HCT116 (cell line): ENCODE measurements at regions not wholly inside any gene's neighbourhood (a gene's known extent, or its start where the extent isn't known, plus 50 kb on each side); places are given as distances from the start of the nearest gene placed in this dataset.

ENCODE experiments used
- ATAC-seq: fragments of 200-7000 bp; cut with Tn5 transposase; 2 replicates; pipeline ENCODE4 v1.9.1; 2020; ENCODE audit warnings: mild to moderate bottlenecking, moderate library complexity
- BruUV-seq: library from RNA; stranded (reverse); fragments of 400-500 nt; replicated peaks from 2 replicates; lab custom pipeline; 2021; lab: Mats Ljungman, UMichigan
- CTCF ChIA-PET: fragments of 300-600 bp; sonication (Branson Sonifier 250); formaldehyde crosslinking; loops from one replicate; lab custom pipeline; 2021; ENCODE audit warnings: antibody characterized with exemption; lab: Charles Lee
- POLR2A ChIA-PET: fragments of 300-600, 350-600 bp; sonication (Branson Sonifier 250); formaldehyde crosslinking; loops from one replicate; lab custom pipeline; 2021; ENCODE audit warnings: antibody characterized with exemption; lab: Charles Lee
- RAD21 ChIA-PET, 2 experiments: fragments of 300-600 bp; sonication (Branson Sonifier 250); formaldehyde crosslinking; loops; one replicate each; lab custom pipeline; 2023; ENCODE audit warnings: low total read pairs in 2 of 2; ENCODE audit not compliant: uncharacterized antibody in 2 of 2, unreplicated experiment in 2 of 2, low non-redundant PET in 1 of 2; lab: Charles Lee
- DNase-seq: peaks from one replicate; pipeline ENCODE4 v3.0.0-alpha.2; 2010; ENCODE audit warnings: low read depth, low spot score
- H2AFZ ChIP-seq: fragments of 200-600 bp; shearing (Covaris generic), sonication (generic); 2 replicates; pipeline ENCODE4 v1.6.1; 2017; ENCODE audit warnings: low read depth, mixed run types, mixed read lengths, antibody characterized with exemption, low read length; ENCODE audit not compliant: poor library complexity, severe bottlenecking
- H3K27ac ChIP-seq: 2 replicates; pipeline ENCODE4 v1.5.1; 2012; ENCODE audit warnings: low read depth, low read length
- H3K27me3 ChIP-seq: fragments of 200-600 bp; sonication (generic); 2 replicates; pipeline ENCODE4 v1.6.1; 2016; ENCODE audit warnings: mixed run types, low read length, mixed read lengths; ENCODE audit not compliant: insufficient read depth
- H3K36me3 ChIP-seq, 2 experiments: fragments of 200-500 bp in 1 of 2; fragments of 200-600 bp in 1 of 2; sonication (Bioruptor generic) in 1 of 2; sonication (generic) in 1 of 2; 2 replicates each; pipeline versions ENCODE4 v1.5.1 to v1.6.1; 2014 to 2016; ENCODE audit warnings: low read length in 2 of 2, inconsistent platforms in 1 of 2, mixed read lengths in 1 of 2, mixed run types in 1 of 2; ENCODE audit not compliant: insufficient read depth in 2 of 2, control insufficient read depth in 1 of 2
- H3K4me1 ChIP-seq, 2 experiments: fragments of 200-600 bp in 1 of 2; sonication (generic) in 1 of 2; 2 replicates each; pipeline versions ENCODE4 v1.5.1 to v1.6.1; 2012 to 2017; ENCODE audit warnings: low read length in 2 of 2, inconsistent platforms in 1 of 2, mild to moderate bottlenecking in 1 of 2, mixed read lengths in 1 of 2, mixed run types in 1 of 2, moderate library complexity in 1 of 2; ENCODE audit not compliant: insufficient read depth in 2 of 2, control insufficient read depth in 1 of 2
- H3K4me2 ChIP-seq: fragments of 200-600 bp; sonication (generic); 2 replicates; pipeline ENCODE4 v1.6.1; 2017; ENCODE audit warnings: mixed run types, low read length, mixed read lengths
- H3K4me3 ChIP-seq, 2 experiments: fragments of 200-600 bp in 1 of 2; sonication (generic) in 1 of 2; replicated peaks in 1 of 2; 2 replicates each; pipeline ENCODE4 v1.5.1; 2011 to 2016; ENCODE audit warnings: low read length in 2 of 2, control low read depth in 1 of 2, low read depth in 1 of 2, mild to moderate bottlenecking in 1 of 2, mixed read lengths in 1 of 2, mixed run types in 1 of 2
- H3K79me2 ChIP-seq: fragments of 200-600 bp; sonication (generic); 2 replicates; pipeline ENCODE4 v1.6.1; 2017; ENCODE audit warnings: mild to moderate bottlenecking, mixed run types, low read length, moderate library complexity, mixed read lengths; ENCODE audit not compliant: insufficient read depth
- H3K9ac ChIP-seq: fragments of 200-600 bp; sonication (generic); 2 replicates; pipeline ENCODE4 v1.6.1; 2016; ENCODE audit warnings: low read length, mixed read lengths
- H3K9me2 ChIP-seq: fragments of 200-600 bp; sonication (generic), shearing (Covaris generic); 2 replicates; pipeline ENCODE4 v1.6.1; 2017; ENCODE audit warnings: mixed run types, mild to moderate bottlenecking, moderate library complexity; ENCODE audit not compliant: insufficient read depth
- H3K9me3 ChIP-seq, 2 experiments: fragments of 200-500 bp in 1 of 2; fragments of 200-600 bp in 1 of 2; sonication (Bioruptor generic) in 1 of 2; sonication (generic) in 1 of 2; 2 replicates each; pipeline ENCODE4 v1.6.1; 2014 to 2017; ENCODE audit warnings: low read length in 2 of 2, mixed read lengths in 2 of 2, inconsistent platforms in 1 of 2, low read depth in 1 of 2, mild to moderate bottlenecking in 1 of 2, mixed run types in 1 of 2, moderate library complexity in 1 of 2; ENCODE audit not compliant: control insufficient read depth in 1 of 2, insufficient read depth in 1 of 2
- H4K20me1 ChIP-seq: fragments of 200-600 bp; sonication (generic), shearing (Covaris generic); 2 replicates; pipeline ENCODE4 v1.6.1; 2017; ENCODE audit warnings: mixed run types, mild to moderate bottlenecking, moderate library complexity; ENCODE audit not compliant: insufficient read depth
- POLR2A ChIP-seq: IDR thresholded peaks from 2 replicates; pipeline ENCODE4 v1.7.0; 2011; ENCODE audit warnings: borderline replicate concordance; ENCODE audit not compliant: insufficient read depth, insufficient read length; ENCODE audit errors: extremely low read depth
- SP1 ChIP-seq: IDR thresholded peaks from 2 replicates; pipeline ENCODE4 v1.6.1; 2012; ENCODE audit warnings: low read depth
- intact Hi-C: fragments of 100-400 bp; cut with micrococcal nuclease; formaldehyde crosslinking; loops from 2 replicates; pipeline ENCODE4 v1.10.0; 2022
- TF ChIP-seq, protein P1 (sequence below), 3 experiments: fragments of 200-600 bp in 1 of 3; sonication (generic) in 1 of 3; IDR thresholded peaks in 2 of 3; conservative IDR thresholded peaks in 1 of 3; 2 replicates each; pipeline ENCODE4 v1.5.1; 2012 to 2017; ENCODE audit warnings: low read depth in 2 of 3, low read length in 2 of 3, antibody characterized with exemption in 1 of 3, borderline replicate concordance in 1 of 3, control low read depth in 1 of 3, mild to moderate bottlenecking in 1 of 3, mixed read lengths in 1 of 3, mixed run types in 1 of 3, moderate library complexity in 1 of 3; ENCODE audit not compliant: insufficient read depth in 1 of 3
- TF ChIP-seq, protein P2 (sequence below): IDR thresholded peaks from 2 replicates; pipeline ENCODE4 v1.6.1; 2012; ENCODE audit warnings: low read depth

DNA sequence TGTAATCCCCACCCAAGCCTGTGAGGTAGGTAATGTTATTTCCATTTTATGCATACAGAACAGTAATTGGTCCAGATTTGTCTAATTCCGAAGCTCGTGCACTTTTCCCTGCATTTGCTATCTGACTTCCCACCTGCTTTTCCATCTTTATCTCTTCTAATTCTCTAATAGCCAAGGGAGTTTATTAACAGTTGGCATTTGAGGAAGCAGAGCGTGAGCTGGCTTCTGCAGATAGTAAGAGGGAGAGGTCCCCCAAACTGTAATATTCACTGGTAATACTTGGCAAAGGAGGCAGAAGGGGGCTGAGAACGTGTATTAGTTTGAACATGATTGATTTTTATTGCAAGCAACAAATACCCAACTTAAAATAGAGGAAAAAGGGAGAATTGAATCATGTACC lies 110.8 kb upstream of the SPON1 start (continued):
- TF ChIP-seq, protein P1, sequence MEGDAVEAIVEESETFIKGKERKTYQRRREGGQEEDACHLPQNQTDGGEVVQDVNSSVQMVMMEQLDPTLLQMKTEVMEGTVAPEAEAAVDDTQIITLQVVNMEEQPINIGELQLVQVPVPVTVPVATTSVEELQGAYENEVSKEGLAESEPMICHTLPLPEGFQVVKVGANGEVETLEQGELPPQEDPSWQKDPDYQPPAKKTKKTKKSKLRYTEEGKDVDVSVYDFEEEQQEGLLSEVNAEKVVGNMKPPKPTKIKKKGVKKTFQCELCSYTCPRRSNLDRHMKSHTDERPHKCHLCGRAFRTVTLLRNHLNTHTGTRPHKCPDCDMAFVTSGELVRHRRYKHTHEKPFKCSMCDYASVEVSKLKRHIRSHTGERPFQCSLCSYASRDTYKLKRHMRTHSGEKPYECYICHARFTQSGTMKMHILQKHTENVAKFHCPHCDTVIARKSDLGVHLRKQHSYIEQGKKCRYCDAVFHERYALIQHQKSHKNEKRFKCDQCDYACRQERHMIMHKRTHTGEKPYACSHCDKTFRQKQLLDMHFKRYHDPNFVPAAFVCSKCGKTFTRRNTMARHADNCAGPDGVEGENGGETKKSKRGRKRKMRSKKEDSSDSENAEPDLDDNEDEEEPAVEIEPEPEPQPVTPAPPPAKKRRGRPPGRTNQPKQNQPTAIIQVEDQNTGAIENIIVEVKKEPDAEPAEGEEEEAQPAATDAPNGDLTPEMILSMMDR (IDR thresholded peaks at IDR 0.05 in 2 of 3, conservative IDR thresholded peaks at IDR 0.05 in 1 of 3; ENCODE audit: borderline replicate concordance in 1 of 3, insufficient read depth in 1 of 3, low read depth in 2 of 3, low read length in 2 of 3), result no peak
- TF ChIP-seq, all 23 proteins: peak for 0

DNA sequence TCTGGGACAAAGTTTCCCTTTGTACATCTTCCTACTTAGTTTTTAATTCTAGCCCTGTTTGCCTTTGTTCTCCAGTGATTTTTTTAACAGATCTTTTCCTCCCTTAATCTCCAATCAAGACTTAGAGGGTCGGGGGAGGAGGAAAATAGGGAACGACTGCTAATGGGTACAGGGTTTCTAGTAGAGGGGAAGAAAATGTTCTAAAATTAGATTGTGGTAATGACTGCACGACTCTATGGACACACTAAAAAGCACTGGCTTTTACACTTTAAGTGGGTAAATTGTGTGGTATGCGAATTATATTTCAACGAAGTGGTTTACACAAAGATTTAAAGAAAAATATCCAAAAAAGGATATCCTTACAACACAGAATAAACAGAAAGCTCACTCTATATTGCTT lies 110.0 kb upstream of the SPON1 start:
- Histone ChIP-seq H3K27ac (no peak overlapping the region), H3K79me2 (no peaks in the 10 kb centered on the region), H3K4me1 (no peaks in the 10 kb centered on the region), H3K36me3 (no peaks in the 10 kb centered on the region), H2AFZ (no peak overlapping the region), H3K9ac (no peak overlapping the region), H3K9me3 (no peaks in the 10 kb centered on the region), H3K9me2 (no peaks in the 10 kb centered on the region), H3K4me2 (no peak overlapping the region), H4K20me1 (no peaks in the 10 kb centered on the region), H3K4me3 (no peak overlapping the region), H3K27me3 (peaks cover 34% of the 10 kb centered on the region; the same call in 1 of the 2 replicates)
- CTCF ChIA-PET, result no interaction called here
- intact Hi-C loops, result no loop called here
- DNase-seq (no peak), ATAC-seq (no peak)
- RAD21 ChIA-PET, result no interaction called here
- TF ChIP-seq, protein P2, sequence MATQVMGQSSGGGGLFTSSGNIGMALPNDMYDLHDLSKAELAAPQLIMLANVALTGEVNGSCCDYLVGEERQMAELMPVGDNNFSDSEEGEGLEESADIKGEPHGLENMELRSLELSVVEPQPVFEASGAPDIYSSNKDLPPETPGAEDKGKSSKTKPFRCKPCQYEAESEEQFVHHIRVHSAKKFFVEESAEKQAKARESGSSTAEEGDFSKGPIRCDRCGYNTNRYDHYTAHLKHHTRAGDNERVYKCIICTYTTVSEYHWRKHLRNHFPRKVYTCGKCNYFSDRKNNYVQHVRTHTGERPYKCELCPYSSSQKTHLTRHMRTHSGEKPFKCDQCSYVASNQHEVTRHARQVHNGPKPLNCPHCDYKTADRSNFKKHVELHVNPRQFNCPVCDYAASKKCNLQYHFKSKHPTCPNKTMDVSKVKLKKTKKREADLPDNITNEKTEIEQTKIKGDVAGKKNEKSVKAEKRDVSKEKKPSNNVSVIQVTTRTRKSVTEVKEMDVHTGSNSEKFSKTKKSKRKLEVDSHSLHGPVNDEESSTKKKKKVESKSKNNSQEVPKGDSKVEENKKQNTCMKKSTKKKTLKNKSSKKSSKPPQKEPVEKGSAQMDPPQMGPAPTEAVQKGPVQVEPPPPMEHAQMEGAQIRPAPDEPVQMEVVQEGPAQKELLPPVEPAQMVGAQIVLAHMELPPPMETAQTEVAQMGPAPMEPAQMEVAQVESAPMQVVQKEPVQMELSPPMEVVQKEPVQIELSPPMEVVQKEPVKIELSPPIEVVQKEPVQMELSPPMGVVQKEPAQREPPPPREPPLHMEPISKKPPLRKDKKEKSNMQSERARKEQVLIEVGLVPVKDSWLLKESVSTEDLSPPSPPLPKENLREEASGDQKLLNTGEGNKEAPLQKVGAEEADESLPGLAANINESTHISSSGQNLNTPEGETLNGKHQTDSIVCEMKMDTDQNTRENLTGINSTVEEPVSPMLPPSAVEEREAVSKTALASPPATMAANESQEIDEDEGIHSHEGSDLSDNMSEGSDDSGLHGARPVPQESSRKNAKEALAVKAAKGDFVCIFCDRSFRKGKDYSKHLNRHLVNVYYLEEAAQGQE, result no peak
- TF ChIP-seq POLR2A (no peak), SP1 (no peak)
- BruUV-seq, result no TSS peak
- POLR2A ChIA-PET, result no interaction called here
